Stimulated activated naive CD8-positive, alpha-beta T cell treated with anti-CD3 and anti-CD28 coated beads, Interleukin-15, amount 100 ng/mL, for 72 hours (primary cell): ENCODE measurements at regions not wholly inside any gene's neighbourhood (a gene's known extent, or its start where the extent isn't known, plus 50 kb on each side); places are given as distances from the start of the nearest gene placed in this dataset.
"Not testable (repeated sequence)": the region's sequence is repeated elsewhere in the genome, so short reads cannot be mapped to it uniquely, and the experiment has no call there.

ENCODE experiments used
- ATAC-seq: fragments of 150-1000 bp; cut with Tn5 transposase; 2 replicates; pipeline ENCODE4 v1.10.0; 2021; ENCODE audit warnings: mild to moderate bottlenecking, moderate library complexity
- DNase-seq, 2 donors: peaks; one replicate each; pipeline ENCODE4 v3.0.0; 2021 to 2022
- H3K27ac Mint-ChIP-seq, 2 donors: one replicate each; pipeline ENCODE4 v1.8.0; 2022; ENCODE audit warnings: mild to moderate bottlenecking in 2 of 2, mixed read lengths in 2 of 2, moderate library complexity in 2 of 2
- H3K27me3 Mint-ChIP-seq: one replicate; pipeline ENCODE4 v1.8.0; 2022; ENCODE audit warnings: mixed read lengths
- H3K4me1 Mint-ChIP-seq: one replicate; pipeline ENCODE4 v1.8.0; 2022; ENCODE audit warnings: mild to moderate bottlenecking, mixed read lengths
- H3K4me3 Mint-ChIP-seq, 2 donors: one replicate each; pipeline ENCODE4 v1.8.0; 2022; ENCODE audit warnings: mild to moderate bottlenecking in 2 of 2, mixed read lengths in 2 of 2, moderate library complexity in 1 of 2
- H3K9me3 Mint-ChIP-seq, 2 donors: one replicate each; pipeline ENCODE4 v1.8.0; 2022; ENCODE audit warnings: mixed read lengths in 2 of 2

DNA sequence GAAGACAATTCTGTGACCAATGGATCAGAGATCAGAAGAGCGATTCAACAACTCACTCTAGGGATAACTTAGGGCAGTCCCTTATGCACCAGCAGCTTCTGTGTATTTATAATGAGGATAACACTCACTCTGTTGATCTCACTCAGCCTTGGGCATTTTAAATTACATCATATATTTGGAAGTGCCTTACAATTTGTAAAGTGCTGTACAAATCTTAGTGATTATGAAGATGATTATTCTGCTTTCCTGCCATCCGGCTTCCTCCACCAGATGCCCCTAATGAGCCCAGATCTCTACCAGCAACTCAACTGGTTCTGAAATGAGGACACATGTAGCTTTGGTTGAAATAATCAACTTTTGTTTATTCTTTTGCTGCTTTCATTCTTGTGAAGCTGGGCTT is 105.3 kb downstream of the PCSK1 start:
- Mint-ChIP-seq H3K27ac (no peak overlapping the region), H3K9me3 (no peaks in the 10 kb centered on the region), H3K27me3 (peaks cover 10% of the 10 kb centered on the region), H3K4me1 (no peaks in the 10 kb centered on the region), H3K4me3 (no peak overlapping the region)
- ATAC-seq (no peak), DNase-seq (no peak)

DNA sequence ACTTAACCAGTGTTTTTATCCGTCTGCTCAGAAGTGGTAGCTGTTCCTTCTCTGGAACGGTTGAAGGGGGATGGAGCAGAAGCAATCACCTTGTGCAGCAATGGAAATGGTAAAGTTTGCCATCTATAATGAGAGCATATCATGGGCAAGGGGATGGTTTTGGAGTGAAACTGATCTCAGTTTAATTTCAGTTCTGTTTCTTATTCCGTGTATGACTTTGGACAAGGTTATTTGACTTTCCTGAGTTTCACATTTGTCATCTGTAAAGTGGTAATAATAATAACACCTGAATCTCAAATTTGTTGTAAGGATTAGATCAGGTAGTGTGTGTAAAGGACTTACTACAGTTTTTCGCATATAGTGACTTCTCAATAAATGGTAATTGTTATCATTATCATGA is 106.1 kb downstream of the PCSK1 start:
- no peak overlapping the region for H3K27ac Mint-ChIP-seq
- H3K4me1 Mint-ChIP-seq, result no peaks in the 10 kb centered on the region
- H3K4me3 Mint-ChIP-seq, result no peak overlapping the region
- H3K9me3 Mint-ChIP-seq, result no peaks in the 10 kb centered on the region
- no peak for ATAC-seq
- peaks cover 10% of the 10 kb centered on the region for H3K27me3 Mint-ChIP-seq
- DNase-seq, result no peak

DNA sequence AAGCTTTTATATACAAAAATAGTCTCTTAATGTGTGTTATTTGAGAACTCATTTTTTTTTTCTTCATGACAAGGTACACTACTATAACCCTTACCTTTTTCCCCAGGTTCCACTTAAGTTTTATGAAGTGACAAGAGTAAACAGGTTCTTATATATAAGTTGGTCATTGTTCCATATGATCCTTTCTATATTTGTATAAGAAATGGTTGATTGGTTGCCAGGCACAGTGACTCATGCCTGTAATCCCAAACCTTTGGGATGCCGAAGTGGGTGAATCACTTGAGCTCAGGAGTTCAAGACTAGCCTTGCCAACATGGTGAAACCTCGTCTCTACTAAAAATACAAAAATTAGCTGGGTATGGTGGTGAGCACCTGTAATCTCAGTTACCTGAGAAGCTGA is 108.3 kb downstream of the PCSK1 start:
- no peaks in the 10 kb centered on the region for H3K4me1 Mint-ChIP-seq
- no peak for DNase-seq
- H3K9me3 Mint-ChIP-seq, result no peaks in the 10 kb centered on the region
- H3K27ac Mint-ChIP-seq, result no peak overlapping the region
- H3K4me3 Mint-ChIP-seq, result no peak overlapping the region
- H3K27me3 Mint-ChIP-seq, result peaks cover 10% of the 10 kb centered on the region
- no peak for ATAC-seq

DNA sequence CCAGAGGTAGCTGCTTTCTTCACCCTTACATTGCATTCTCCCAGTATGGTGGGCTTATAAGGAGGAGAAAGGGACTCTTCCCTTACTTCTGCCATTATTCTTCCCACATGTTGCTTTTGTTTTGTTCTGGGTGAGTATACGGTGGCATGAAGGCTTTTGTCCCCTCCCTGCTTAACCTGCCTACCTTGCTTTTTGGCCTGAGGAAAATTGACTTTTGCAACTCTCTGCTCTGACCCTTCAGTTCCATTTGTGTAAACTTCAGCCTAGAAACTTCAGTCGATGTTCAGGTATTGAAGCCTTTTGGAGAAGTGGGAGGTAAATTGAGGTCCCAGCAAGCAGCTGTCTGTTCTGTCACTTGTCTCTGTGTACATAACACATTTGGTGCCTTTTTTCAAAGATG is 110.2 kb downstream of the PCSK1 start:
- H3K4me1 Mint-ChIP-seq, result no peaks in the 10 kb centered on the region
- peaks cover 2% of the 10 kb centered on the region for H3K27me3 Mint-ChIP-seq
- no peaks in the 10 kb centered on the region for H3K9me3 Mint-ChIP-seq
- H3K27ac Mint-ChIP-seq, result no peak overlapping the region
- DNase-seq (no peak), ATAC-seq (no peak)
- no peak overlapping the region for H3K4me3 Mint-ChIP-seq

DNA sequence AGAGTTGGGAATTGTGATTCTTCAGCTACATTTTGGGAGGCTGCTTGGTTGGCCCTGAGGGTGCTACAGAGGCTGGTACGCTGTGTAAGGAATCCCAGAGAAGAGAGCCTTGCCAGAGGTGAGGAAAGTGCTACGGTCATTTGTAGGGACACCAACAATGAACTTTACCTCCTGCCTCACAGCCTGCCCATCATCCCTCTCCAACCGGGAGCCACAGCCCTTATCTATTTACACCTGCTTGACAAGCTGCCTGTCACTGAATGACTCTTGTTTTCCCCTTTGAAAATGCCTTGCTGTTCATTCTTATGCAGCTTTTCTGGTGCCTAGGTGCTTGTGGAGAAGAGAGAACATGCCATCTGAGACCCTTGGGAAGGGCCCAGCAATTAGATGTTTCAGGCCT is 110.8 kb downstream of the PCSK1 start:
- H3K4me3 Mint-ChIP-seq, result no peak overlapping the region
- no peaks in the 10 kb centered on the region for H3K4me1 Mint-ChIP-seq
- ATAC-seq, result no peak

DNA sequence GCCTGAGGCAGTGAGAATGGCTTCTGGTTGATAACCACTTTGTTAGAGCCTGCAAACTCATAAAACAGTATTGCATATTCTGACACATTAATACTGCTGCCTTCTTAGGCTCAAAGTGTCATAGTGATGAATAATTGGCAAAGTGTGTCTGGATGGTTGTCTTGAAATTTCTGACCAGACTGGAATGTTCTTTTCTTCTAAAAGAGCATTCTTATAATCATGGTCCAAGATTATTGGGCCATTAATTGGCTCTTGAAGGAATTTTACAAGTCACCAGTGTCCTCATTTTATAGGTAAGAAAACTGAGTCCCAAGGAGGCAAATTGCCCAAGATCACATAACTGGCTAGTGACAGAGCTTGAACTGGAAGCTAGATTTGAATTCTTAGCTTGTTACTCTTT is 111.7 kb downstream of the PCSK1 start:
- H3K4me1 Mint-ChIP-seq, result no peaks in the 10 kb centered on the region
- no peak overlapping the region for H3K4me3 Mint-ChIP-seq
- DNase-seq (no peak), ATAC-seq (no peak)
- no peak overlapping the region for H3K27ac Mint-ChIP-seq
- no peaks in the 10 kb centered on the region for H3K9me3 Mint-ChIP-seq
- H3K27me3 Mint-ChIP-seq, result no peaks in the 10 kb centered on the region

More for the DNA sequence above, 110.8 kb downstream of the PCSK1 start:
- Mint-ChIP-seq H3K27me3 (no peaks in the 10 kb centered on the region), H3K27ac (no peak overlapping the region), H3K9me3 (no peaks in the 10 kb centered on the region)
- no peak for DNase-seq

DNA sequence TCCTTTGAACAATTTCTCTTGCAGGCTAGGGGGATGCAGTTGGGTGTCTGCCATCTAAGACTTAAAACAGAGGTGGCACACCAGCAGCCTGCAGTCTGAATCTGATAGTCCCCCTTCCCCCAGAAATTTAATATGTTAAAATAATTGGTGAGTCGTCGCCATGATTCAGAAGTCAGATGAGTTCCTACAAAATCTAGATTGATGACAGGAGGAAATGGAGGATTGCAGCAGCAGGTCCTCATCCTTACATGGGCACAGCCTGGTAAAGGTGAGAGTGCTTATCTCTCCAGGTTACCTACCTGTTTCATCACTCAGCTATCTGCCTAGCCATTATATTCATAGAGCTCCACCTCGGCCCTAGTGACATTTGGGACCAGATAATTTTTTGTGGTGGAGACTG is 112.3 kb downstream of the PCSK1 start:
- no peaks in the 10 kb centered on the region for H3K9me3 Mint-ChIP-seq
- DNase-seq, result no peak
- no peaks in the 10 kb centered on the region for H3K27me3 Mint-ChIP-seq
- no peak for ATAC-seq
- no peak overlapping the region for H3K27ac Mint-ChIP-seq
- H3K4me1 Mint-ChIP-seq, result no peaks in the 10 kb centered on the region
- no peak overlapping the region for H3K4me3 Mint-ChIP-seq

DNA sequence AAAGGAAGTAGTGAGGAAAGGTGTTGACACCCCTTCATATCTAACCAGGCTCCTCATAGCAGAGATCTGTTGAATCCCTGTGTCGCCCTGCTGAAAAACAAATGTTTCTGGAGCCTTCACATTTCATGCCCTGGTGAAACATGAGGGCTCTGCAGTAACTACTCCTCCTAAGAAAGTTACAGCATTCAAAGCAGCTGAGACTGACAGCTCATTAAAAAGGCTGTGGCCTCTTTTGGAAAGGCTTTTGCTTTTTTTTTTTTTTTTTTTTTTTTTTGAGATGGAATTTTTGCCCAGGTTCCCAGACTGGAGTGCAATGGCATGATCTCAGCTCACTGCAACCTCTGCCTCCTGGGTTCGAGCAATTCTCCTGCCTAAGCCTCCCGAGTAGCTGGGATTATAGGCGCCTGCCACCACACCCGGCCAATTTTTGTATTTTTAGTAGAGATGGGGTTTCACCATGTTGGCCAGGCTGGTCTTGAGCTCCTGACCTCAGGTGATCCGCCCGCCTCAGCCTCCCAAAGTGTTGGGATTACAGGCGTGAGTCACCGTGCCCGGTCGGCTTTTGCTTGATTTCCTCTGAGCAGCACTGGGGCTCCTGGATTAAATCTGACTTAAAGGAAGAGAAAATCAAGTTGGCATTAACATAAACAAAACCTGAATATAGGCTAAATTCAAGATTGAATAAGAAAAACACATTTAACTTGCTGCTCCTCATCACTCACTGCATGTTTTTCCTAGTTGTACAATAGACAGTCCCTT is 112.9 kb downstream of the PCSK1 start:
- not testable (repeated sequence) for H3K4me3 Mint-ChIP-seq, DNase-seq, H3K27me3 Mint-ChIP-seq, H3K27ac Mint-ChIP-seq, ATAC-seq, H3K4me1 Mint-ChIP-seq, H3K9me3 Mint-ChIP-seq

DNA sequence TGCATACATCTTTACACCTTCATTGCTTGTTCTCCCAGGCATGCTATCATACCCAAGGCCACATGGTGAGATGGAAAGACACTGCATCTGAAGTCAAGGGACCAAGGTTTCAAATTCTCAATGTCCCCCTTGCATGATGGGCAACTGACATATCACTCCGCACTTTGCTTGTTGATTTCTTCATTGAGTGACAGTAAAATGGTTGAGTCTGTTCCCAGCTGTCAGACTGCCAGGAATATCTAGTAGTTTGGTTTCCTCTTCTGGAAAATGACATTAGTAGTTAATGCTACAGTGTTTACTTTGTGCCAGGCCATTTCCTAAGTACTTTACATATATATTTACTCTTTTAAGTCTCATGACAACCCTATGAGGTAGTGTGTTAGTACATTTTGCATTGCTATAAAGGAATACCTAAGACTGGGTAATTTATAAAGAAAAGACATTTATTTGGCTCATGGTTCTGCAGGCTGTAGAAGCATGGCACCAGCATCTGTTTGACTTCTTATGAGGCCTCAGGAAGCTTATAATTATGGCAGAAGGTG is 114.4 kb downstream of the PCSK1 start:
- Mint-ChIP-seq H3K27me3 (peaks cover 7% of the 10 kb centered on the region), H3K27ac (no peak overlapping the region), H3K4me1 (no peaks in the 10 kb centered on the region), H3K9me3 (no peaks in the 10 kb centered on the region), H3K4me3 (no peak overlapping the region)
- no peak for DNase-seq
- ATAC-seq, result no peak

DNA sequence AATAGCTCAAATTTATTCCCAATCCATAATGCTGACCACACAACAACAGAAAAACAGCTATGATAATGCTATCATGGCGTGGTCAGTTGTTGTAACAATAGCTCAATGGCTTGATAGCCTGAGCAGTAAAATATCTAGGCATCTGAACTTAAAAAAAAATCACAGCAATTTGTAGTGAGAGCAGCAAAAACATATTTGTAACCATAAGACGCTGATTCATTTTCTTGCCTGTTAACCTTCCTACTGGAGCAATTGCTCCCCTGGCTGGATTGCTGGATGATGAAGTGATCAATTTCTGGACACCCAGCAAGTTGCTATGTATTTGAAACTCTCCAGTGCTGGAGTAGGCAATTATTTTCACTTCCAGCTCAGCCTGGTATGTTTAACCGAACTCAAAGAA is 115.1 kb downstream of the PCSK1 start:
- DNase-seq, result no peak
- no peaks in the 10 kb centered on the region for H3K4me1 Mint-ChIP-seq
- no peak overlapping the region for H3K27ac Mint-ChIP-seq
- peaks cover 7% of the 10 kb centered on the region for H3K27me3 Mint-ChIP-seq
- no peak overlapping the region for H3K4me3 Mint-ChIP-seq
- no peak for ATAC-seq
- H3K9me3 Mint-ChIP-seq, result no peaks in the 10 kb centered on the region

DNA sequence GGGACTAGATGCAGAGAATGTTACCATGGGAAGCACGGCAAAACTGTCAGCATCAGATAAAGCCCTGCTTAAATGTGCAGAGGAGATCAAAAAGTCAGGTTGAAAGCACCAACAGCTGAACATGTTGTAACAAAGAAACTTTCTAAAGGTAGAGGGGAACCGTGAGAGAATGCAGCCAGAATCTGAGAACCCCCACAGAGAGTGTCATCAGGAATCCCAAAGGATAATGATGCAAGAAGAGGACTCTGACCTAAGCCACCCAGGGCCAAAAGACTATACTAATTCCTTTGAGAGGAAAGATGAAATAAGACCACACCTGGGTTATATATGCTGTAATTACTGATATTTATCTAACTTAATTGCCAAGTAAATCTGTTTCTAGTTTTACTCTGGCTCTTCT is 116.6 kb downstream of the PCSK1 start:
- H3K27ac Mint-ChIP-seq, result no peak overlapping the region
- peaks cover 15% of the 10 kb centered on the region for H3K27me3 Mint-ChIP-seq
- H3K4me3 Mint-ChIP-seq, result no peak overlapping the region
- no peak for ATAC-seq
- H3K4me1 Mint-ChIP-seq, result no peaks in the 10 kb centered on the region
- peaks cover 5 to 7% of the 10 kb centered on the region in 2 donors for H3K9me3 Mint-ChIP-seq
- no peak for DNase-seq

DNA sequence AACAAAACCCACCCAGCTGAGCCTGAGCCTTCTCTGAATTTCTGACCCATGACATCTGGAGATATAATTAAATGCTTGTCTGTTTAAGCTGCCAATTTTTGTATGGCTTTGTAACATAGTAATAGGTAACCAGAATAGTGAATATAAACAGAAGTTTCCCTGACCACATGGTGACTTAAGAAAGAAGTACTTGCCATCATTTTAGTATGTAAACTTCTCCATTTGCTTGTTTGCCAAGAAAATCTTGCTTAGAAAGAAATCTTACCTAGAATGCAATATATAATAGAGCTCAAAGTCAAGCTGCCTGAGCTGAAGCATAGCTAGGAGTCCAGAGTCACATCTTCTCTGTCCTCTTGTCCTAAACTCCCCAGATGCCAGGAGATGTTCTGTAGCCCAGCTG is 117.0 kb downstream of the PCSK1 start:
- Mint-ChIP-seq H3K9me3 (peaks cover 8 to 10% of the 10 kb centered on the region in 2 donors), H3K27ac (peak overlapping the region in 1 of 2 donors; percentile 74), H3K4me1 (no peaks in the 10 kb centered on the region), H3K4me3 (no peak overlapping the region), H3K27me3 (peaks cover 15% of the 10 kb centered on the region)
- DNase-seq (no peak), ATAC-seq (no peak)

DNA sequence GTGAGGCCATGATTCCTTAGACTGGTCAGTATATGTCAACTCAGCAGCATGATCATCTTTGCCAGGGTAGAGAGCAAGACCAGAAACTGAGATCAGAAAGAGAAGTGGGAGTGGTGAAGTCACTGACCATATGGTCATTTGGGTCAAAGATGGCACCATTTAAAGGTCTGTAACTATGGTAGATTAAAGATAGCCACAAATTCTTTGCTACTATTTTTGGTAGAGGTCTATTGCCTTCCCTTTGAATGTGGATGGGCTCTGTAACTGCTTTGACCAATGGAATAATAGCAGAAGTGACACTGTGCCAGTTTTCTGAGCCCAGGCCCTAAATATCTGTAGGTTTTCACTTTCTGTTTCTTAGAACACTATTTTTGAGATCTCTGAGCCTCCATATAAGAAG is 117.6 kb downstream of the PCSK1 start:
- no peak overlapping the region for H3K27ac Mint-ChIP-seq
- H3K9me3 Mint-ChIP-seq, result peaks cover 12 to 16% of the 10 kb centered on the region in 2 donors
- H3K4me1 Mint-ChIP-seq, result no peaks in the 10 kb centered on the region

DNA sequence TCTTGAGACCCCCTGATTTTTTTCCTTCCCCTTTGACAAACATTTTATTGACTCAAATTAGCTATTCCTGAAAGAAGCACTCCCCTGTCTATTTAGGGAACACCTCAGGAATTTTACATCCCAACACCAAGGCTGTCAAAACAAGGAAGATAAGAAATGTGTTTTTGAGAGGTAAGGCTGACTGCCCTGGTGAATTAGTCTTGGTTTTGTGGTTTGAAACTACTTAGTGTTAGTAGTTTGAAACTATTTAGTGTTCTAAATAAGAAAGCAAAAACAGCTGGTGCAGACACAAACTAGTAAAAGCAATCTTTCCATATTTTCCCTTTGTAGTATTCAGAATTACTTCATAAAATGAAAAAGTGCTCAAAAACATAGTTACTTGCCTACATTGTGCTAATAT is 120.7 kb downstream of the PCSK1 start:
- DNase-seq, result no peak
- ATAC-seq, result no peak
- Mint-ChIP-seq H3K27ac (no peak overlapping the region), H3K4me3 (no peak overlapping the region), H3K27me3 (peaks cover 15% of the 10 kb centered on the region), H3K4me1 (no peaks in the 10 kb centered on the region), H3K9me3 (peaks cover 12 to 22% of the 10 kb centered on the region in 2 donors)

More for the DNA sequence above, 117.6 kb downstream of the PCSK1 start:
- ATAC-seq (no peak), DNase-seq (no peak)
- peaks cover 15% of the 10 kb centered on the region for H3K27me3 Mint-ChIP-seq
- H3K4me3 Mint-ChIP-seq, result no peak overlapping the region

DNA sequence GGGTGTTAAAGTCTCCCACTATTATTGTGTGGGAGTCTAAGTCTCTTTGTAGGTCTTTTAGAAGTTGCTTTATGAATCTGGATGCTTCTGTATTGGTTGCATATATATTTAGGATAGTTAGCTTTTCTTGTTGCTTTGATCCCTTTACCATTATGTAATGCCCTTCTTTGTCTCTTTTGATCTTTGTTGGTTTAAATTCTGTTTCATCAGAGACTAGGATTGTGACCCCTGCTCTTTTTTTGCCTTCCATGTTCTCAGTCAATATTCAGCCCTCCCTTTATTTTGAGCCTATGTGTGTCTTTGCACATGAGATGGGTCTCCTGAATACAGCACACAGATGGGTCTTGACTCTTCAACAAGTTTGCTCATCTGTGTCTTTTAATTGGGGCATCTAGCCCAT is 126.0 kb downstream of the PCSK1 start:
- H3K9me3 Mint-ChIP-seq, result peaks cover 17 to 27% of the 10 kb centered on the region in 2 donors
- not testable (repeated sequence) for H3K4me3 Mint-ChIP-seq, H3K4me1 Mint-ChIP-seq, H3K27me3 Mint-ChIP-seq, DNase-seq, ATAC-seq, H3K27ac Mint-ChIP-seq

DNA sequence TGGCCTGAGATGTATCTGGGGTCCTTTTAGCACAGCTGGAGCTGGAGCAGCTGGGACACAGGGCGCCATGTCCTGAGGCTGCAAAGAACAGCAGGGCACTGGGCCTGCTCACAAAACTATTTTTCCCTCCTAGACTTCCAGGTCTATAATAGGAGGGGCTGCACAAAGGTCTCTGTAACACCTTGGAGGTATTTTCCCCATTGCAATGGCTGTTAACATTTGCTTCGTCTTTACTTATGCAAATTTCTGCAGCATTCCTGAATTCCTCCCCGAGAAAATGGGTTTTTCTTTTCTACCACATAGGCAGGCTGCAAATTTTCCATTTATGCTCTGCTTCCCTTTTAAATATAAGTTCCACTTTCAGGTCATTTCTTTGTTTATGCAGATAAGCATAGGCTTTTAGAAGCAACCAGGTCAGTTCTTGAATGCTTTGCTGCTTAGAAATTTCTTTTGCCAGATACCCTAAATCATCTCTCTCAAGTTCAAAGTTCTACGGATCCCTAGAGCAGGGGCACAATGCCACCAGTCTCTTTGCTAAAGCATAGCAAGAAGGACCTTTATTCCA is 130.8 kb downstream of the PCSK1 start:
- H3K27ac Mint-ChIP-seq, result no peak overlapping the region
- DNase-seq (no peak), ATAC-seq (no peak)
- H3K4me3 Mint-ChIP-seq, result no peak overlapping the region
- no peaks in the 10 kb centered on the region for H3K4me1 Mint-ChIP-seq
- no peaks in the 10 kb centered on the region for H3K27me3 Mint-ChIP-seq
- H3K9me3 Mint-ChIP-seq, result peaks cover 9 to 19% of the 10 kb centered on the region in 2 donors
